HG02981 (cell line): ENCODE measurements at regions not wholly inside any gene's neighbourhood (a gene's known extent, or its start where the extent isn't known, plus 50 kb on each side); places are given as distances from the start of the nearest gene placed in this dataset.
"Not testable (repeated sequence)": the region's sequence is repeated elsewhere in the genome, so short reads cannot be mapped to it uniquely, and the experiment has no call there.

Source experiments
- ATAC-seq: cut with Tn5 transposase; IDR thresholded peaks from one replicate; pipeline ENCODE4 v1.9.1; 2021; ENCODE audit warnings: mild to moderate bottlenecking, moderate library complexity; ENCODE audit not compliant: unreplicated experiment

- ATAC-seq, result not testable (repeated sequence)
Observed at GRCh38 chr9:85792057-85792456, 50.3 kb upstream of the AGTPBP1 start.

GRCh38 chr9:85802978-85803695 lies 61.4 kb upstream of the AGTPBP1 start:
- ATAC-seq, result not testable (repeated sequence)

- ATAC-seq, result not testable (repeated sequence)
Observed at GRCh38 chr9:85804847-85805133, 63.0 kb upstream of the AGTPBP1 start.

GRCh38 chr9:85805134-85806005 lies 63.6 kb upstream of the AGTPBP1 start:
- peak; percentile 74 for ATAC-seq

- not testable (repeated sequence) for ATAC-seq
Observed at GRCh38 chr9:85808329-85808728, 66.6 kb upstream of the AGTPBP1 start.

- ATAC-seq, result not testable (repeated sequence)
Observed at GRCh38 chr9:85813388-85813787, 71.6 kb upstream of the AGTPBP1 start.

- ATAC-seq, result not testable (repeated sequence)
Observed at GRCh38 chr9:85814800-85815199, 73.0 kb upstream of the AGTPBP1 start.

- ATAC-seq, result peak; percentile 63
Observed at GRCh38 chr9:85818971-85819370, 77.2 kb upstream of the AGTPBP1 start.

- not testable (repeated sequence) for ATAC-seq
Observed at GRCh38 chr9:85820598-85820997, 78.8 kb upstream of the AGTPBP1 start.

- not testable (repeated sequence) for ATAC-seq
Observed at GRCh38 chr9:85824949-85825348, 83.2 kb upstream of the AGTPBP1 start.

- not testable (repeated sequence) for ATAC-seq
Observed at GRCh38 chr9:85834591-85834990, 92.8 kb upstream of the AGTPBP1 start.

- not testable (repeated sequence) for ATAC-seq
Observed at GRCh38 chr9:85843949-85844348, 97.0 kb upstream of the NAA35 start.

GRCh38 chr9:85847782-85848181 lies 93.2 kb upstream of the NAA35 start:
- ATAC-seq, result not testable (repeated sequence)

- ATAC-seq, result no peak
Observed at GRCh38 chr9:85858056-85858750, 82.7 kb upstream of the NAA35 start.

- no peak for ATAC-seq
Observed at GRCh38 chr9:85859765-85860164, 81.2 kb upstream of the NAA35 start.

- not testable (repeated sequence) for ATAC-seq
Observed at GRCh38 chr9:85861882-85862281, 79.1 kb upstream of the NAA35 start.

GRCh38 chr9:85863875-85864274 lies 77.1 kb upstream of the NAA35 start:
- no peak for ATAC-seq

- no peak for ATAC-seq
Observed at GRCh38 chr9:85871008-85871407, 69.9 kb upstream of the NAA35 start.

- ATAC-seq, result not testable (repeated sequence)
Observed at GRCh38 chr9:85871683-85872082, 69.3 kb upstream of the NAA35 start.

GRCh38 chr9:85872463-85872862 lies 68.5 kb upstream of the NAA35 start:
- ATAC-seq, result no peak

- no peak for ATAC-seq
Observed at GRCh38 chr9:85876628-85877027, 64.3 kb upstream of the NAA35 start.
